CD4-positive, CD25-positive, alpha-beta regulatory T cell (primary cell): ENCODE measurements at regions not wholly inside any gene's neighbourhood (a gene's known extent, or its start where the extent isn't known, plus 50 kb on each side); places are given as distances from the start of the nearest gene placed in this dataset.
"Not testable (repeated sequence)": the region's sequence is repeated elsewhere in the genome, so short reads cannot be mapped to it uniquely, and the experiment has no call there.

ENCODE experiments used
- ATAC-seq, 2 donors: fragments of 150-1000 bp; cut with Tn5 transposase; one replicate each; pipeline ENCODE4 v1.10.0; 2021; ENCODE audit warnings: low read depth in 2 of 2, moderate number of reproducible peaks in 2 of 2, moderate library complexity in 1 of 2
- DNase-seq, 3 donors: peaks; one replicate each; pipeline versions ENCODE4 v3.0.0 to v3.0.0-alpha.2; 2012 to 2022; ENCODE audit warnings: mixed read lengths in 1 of 3
- H3K27ac ChIP-seq: one replicate; pipeline ENCODE4 v1.7.0; 2013; ENCODE audit warnings: mild to moderate bottlenecking, low read length; ENCODE audit not compliant: insufficient read depth, poor library complexity, severe bottlenecking
- H3K27me3 ChIP-seq: one replicate; pipeline ENCODE4 v1.7.0; 2013; ENCODE audit warnings: low read length; ENCODE audit not compliant: control insufficient read depth, insufficient read depth
- H3K36me3 ChIP-seq: one replicate; pipeline ENCODE4 v1.7.0; 2013; ENCODE audit warnings: mild to moderate bottlenecking, low read length, moderate library complexity; ENCODE audit not compliant: control insufficient read depth, insufficient read depth
- H3K4me1 ChIP-seq: 2 replicates; pipeline ENCODE4 v1.7.0; 2013; ENCODE audit warnings: mild to moderate bottlenecking, low read length; ENCODE audit not compliant: insufficient read depth, control insufficient read depth, poor library complexity, severe bottlenecking
- H3K4me3 ChIP-seq: one replicate; pipeline ENCODE4 v1.7.0; 2013; ENCODE audit warnings: low read depth, mild to moderate bottlenecking, low read length, moderate library complexity
- H3K9me3 ChIP-seq, 2 experiments: 1 replicate in 1 of 2; 2 replicates in 1 of 2; pipeline ENCODE4 v1.7.0; 2013; ENCODE audit warnings: low read length in 2 of 2, mild to moderate bottlenecking in 1 of 2, moderate library complexity in 1 of 2; ENCODE audit not compliant: control insufficient read depth in 2 of 2
- H3K27ac Mint-ChIP-seq, 3 donors: one replicate each; pipeline ENCODE4 v1.8.0; 2020 to 2022; ENCODE audit warnings: mild to moderate bottlenecking in 3 of 3, mixed read lengths in 3 of 3, moderate library complexity in 2 of 3
- H3K27me3 Mint-ChIP-seq: one replicate; pipeline ENCODE4 v1.8.0; 2022; ENCODE audit warnings: mild to moderate bottlenecking, mixed read lengths
- H3K36me3 Mint-ChIP-seq: one replicate; pipeline ENCODE4 v1.8.0; 2020; ENCODE audit warnings: mixed read lengths
- H3K4me1 Mint-ChIP-seq, 4 donors: one replicate each; pipeline ENCODE4 v1.8.0; 2020 to 2022; ENCODE audit warnings: mixed read lengths in 4 of 4, mild to moderate bottlenecking in 1 of 4
- H3K4me3 Mint-ChIP-seq, 4 donors: one replicate each; pipeline ENCODE4 v1.8.0; 2020 to 2022; ENCODE audit warnings: mild to moderate bottlenecking in 4 of 4, mixed read lengths in 4 of 4, moderate library complexity in 3 of 4
- H3K9me3 Mint-ChIP-seq, 7 donors: one replicate each; pipeline ENCODE4 v1.8.0; 2020 to 2022; ENCODE audit warnings: mixed read lengths in 7 of 7, mild to moderate bottlenecking in 3 of 7, moderate library complexity in 2 of 7

- Mint-ChIP-seq H3K4me3 (no peak overlapping the region), H3K27ac (no peak overlapping the region), H3K27me3 (no peaks in the 10 kb centered on the region), H3K9me3 (peaks cover 0 to 2% (median 0%) of the 10 kb centered on the region in 7 donors), H3K4me1 (no peaks in the 10 kb centered on the region), H3K36me3 (no peaks in the 10 kb centered on the region)
- H3K4me1 ChIP-seq: no peaks in the 10 kb centered on the region
- no peak overlapping the region for H3K27ac ChIP-seq
- no peak overlapping the region for H3K4me3 ChIP-seq
- DNase-seq (no peak), ATAC-seq (no peak)
- H3K9me3 ChIP-seq: no peaks in the 10 kb centered on the region
- no peaks in the 10 kb centered on the region for H3K36me3 ChIP-seq
- H3K27me3 ChIP-seq: no peaks in the 10 kb centered on the region
These were observed 112.5 kb upstream of the EMCN start for GRCh38 chr4:100630341-100630740.

DNA sequence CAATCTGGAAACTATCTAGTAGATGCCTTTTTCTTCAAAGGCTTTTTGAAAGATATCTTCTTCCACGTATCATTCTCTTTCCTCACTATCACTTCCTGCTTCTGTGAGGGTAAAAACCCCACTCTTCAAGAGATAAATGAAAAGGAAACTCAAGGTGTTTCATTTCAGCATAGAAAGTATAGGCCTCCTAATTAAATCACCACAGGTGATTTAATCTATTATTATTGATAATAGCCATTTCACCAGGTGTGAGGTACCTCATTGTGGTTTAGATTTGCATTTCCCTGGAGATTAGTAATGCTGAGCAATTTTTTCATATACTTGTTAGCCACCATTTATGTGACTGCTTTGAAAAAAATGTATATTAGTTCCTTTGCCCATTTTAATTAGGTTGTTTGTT, 92.0 kb upstream of the EMCN start:
- Histone ChIP-seq H3K27ac (no peak overlapping the region), H3K27me3 (no peaks in the 10 kb centered on the region), H3K4me1 (no peaks in the 10 kb centered on the region), H3K9me3 (no peaks in the 10 kb centered on the region), H3K36me3 (no peaks in the 10 kb centered on the region), H3K4me3 (no peak overlapping the region)
- DNase-seq (no peak), ATAC-seq (no peak)
- Mint-ChIP-seq H3K4me3 (no peak overlapping the region), H3K27ac (no peak overlapping the region), H3K9me3 (peaks cover 0 to 3% (median 0%) of the 10 kb centered on the region in 7 donors), H3K27me3 (no peaks in the 10 kb centered on the region), H3K36me3 (no peaks in the 10 kb centered on the region), H3K4me1 (peaks cover 0 to 4% (median 0%) of the 10 kb centered on the region in 4 donors)

GRCh38 chr4:100608651-100609050, 90.8 kb upstream of the EMCN start:
- H3K27ac ChIP-seq, H3K27ac Mint-ChIP-seq, H3K4me1 Mint-ChIP-seq, H3K27me3 Mint-ChIP-seq, DNase-seq, H3K4me3 ChIP-seq, H3K9me3 Mint-ChIP-seq, H3K36me3 Mint-ChIP-seq, H3K4me1 ChIP-seq, H3K36me3 ChIP-seq, H3K9me3 ChIP-seq, ATAC-seq, H3K27me3 ChIP-seq, H3K4me3 Mint-ChIP-seq: not testable (repeated sequence)

DNA sequence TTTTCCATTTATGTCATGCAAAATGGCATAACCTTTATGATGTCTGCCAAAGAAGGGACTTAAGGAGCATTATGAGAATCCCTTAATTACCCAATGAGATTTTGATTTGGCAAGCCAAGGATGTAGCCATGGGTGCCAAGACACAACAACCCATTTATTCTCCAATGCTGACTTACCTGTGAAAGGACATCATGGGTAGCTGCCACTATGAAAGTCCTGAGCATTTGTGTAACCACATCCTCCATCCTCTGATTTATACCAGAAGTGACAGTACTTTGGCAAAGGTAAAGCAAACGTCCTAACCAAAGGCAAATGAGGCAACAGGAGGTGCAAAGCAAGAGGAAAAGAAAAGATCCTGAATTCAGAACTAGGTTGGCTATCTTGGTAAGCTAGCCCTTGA, 87.3 kb upstream of the EMCN start:
- Histone ChIP-seq H3K36me3 (no peaks in the 10 kb centered on the region), H3K4me1 (no peaks in the 10 kb centered on the region), H3K4me3 (no peak overlapping the region), H3K9me3 (no peaks in the 10 kb centered on the region), H3K27me3 (no peaks in the 10 kb centered on the region), H3K27ac (no peak overlapping the region)
- Mint-ChIP-seq H3K4me1 (peaks cover 0 to 1% (median 0%) of the 10 kb centered on the region in 4 donors), H3K27ac (no peak overlapping the region), H3K27me3 (no peaks in the 10 kb centered on the region), H3K36me3 (no peaks in the 10 kb centered on the region), H3K9me3 (peaks cover 0 to 3% (median 0%) of the 10 kb centered on the region in 7 donors), H3K4me3 (no peak overlapping the region)
- ATAC-seq (no peak), DNase-seq (no peak)

DNA sequence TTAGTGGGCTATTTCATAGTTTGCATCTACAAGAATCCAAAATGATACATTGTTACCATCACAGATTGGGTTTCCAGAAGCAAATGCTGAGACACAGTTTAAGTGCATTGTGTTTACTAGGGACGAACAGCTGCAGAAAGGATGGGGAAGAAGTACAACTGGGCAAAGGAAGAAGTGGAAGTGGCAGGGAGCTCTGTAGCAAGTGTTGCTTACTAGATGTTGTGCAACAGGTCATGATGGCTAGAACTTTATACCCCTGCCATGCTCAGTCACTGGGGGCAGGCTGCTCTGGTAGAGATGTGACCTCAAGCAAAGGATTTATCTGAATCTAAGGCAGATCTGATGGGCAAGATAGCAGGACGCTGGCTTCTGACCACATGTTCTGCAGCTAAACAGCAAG, 76.1 kb upstream of the EMCN start:
- Mint-ChIP-seq H3K27ac (no peak overlapping the region), H3K9me3 (peaks cover 0 to 1% (median 0%) of the 10 kb centered on the region in 7 donors), H3K36me3 (no peaks in the 10 kb centered on the region), H3K27me3 (peaks cover 4% of the 10 kb centered on the region), H3K4me3 (no peak overlapping the region), H3K4me1 (no peaks in the 10 kb centered on the region)
- ATAC-seq (no peak), DNase-seq (no peak)
- Histone ChIP-seq H3K36me3 (no peaks in the 10 kb centered on the region), H3K27ac (no peak overlapping the region), H3K4me3 (no peak overlapping the region), H3K9me3 (no peaks in the 10 kb centered on the region), H3K4me1 (no peaks in the 10 kb centered on the region), H3K27me3 (peaks cover 1% of the 10 kb centered on the region)

GRCh38 chr4:100591161-100591876, 73.5 kb upstream of the EMCN start:
- no peaks in the 10 kb centered on the region for H3K36me3 Mint-ChIP-seq
- H3K36me3 ChIP-seq: no peaks in the 10 kb centered on the region
- H3K27ac Mint-ChIP-seq: no peak overlapping the region
- no peaks in the 10 kb centered on the region for H3K4me1 ChIP-seq
- DNase-seq (no peak), ATAC-seq (no peak)
- H3K27me3 ChIP-seq: peaks cover 1% of the 10 kb centered on the region
- peaks cover 0 to 2% (median 0%) of the 10 kb centered on the region in 4 donors for H3K4me1 Mint-ChIP-seq
- H3K4me3 ChIP-seq: no peak overlapping the region
- H3K9me3 Mint-ChIP-seq: peaks cover 0 to 2% (median 0%) of the 10 kb centered on the region in 7 donors
- no peaks in the 10 kb centered on the region for H3K27me3 Mint-ChIP-seq
- no peaks in the 10 kb centered on the region for H3K9me3 ChIP-seq
- no peak overlapping the region for H3K27ac ChIP-seq
- H3K4me3 Mint-ChIP-seq: no peak overlapping the region

- Mint-ChIP-seq H3K4me1 (peaks cover 0 to 2% (median 0%) of the 10 kb centered on the region in 4 donors), H3K9me3 (peaks cover 0 to 2% (median 0%) of the 10 kb centered on the region in 7 donors), H3K4me3 (no peak overlapping the region), H3K27ac (no peak overlapping the region), H3K27me3 (no peaks in the 10 kb centered on the region), H3K36me3 (no peaks in the 10 kb centered on the region)
- no peak for DNase-seq
- H3K27ac ChIP-seq: no peak overlapping the region
- H3K36me3 ChIP-seq: no peaks in the 10 kb centered on the region
- no peak overlapping the region for H3K4me3 ChIP-seq
- H3K9me3 ChIP-seq: no peaks in the 10 kb centered on the region
- ATAC-seq: no peak
- H3K27me3 ChIP-seq: peaks cover 1% of the 10 kb centered on the region
- no peaks in the 10 kb centered on the region for H3K4me1 ChIP-seq
These were observed 72.5 kb upstream of the EMCN start for GRCh38 chr4:100590325-100590724.

GRCh38 chr4:100588076-100588475, 70.3 kb upstream of the EMCN start:
- Histone ChIP-seq H3K36me3 (no peaks in the 10 kb centered on the region), H3K4me1 (no peaks in the 10 kb centered on the region), H3K4me3 (no peak overlapping the region), H3K27ac (no peak overlapping the region), H3K9me3 (no peaks in the 10 kb centered on the region), H3K27me3 (peaks cover 1% of the 10 kb centered on the region)
- ATAC-seq (no peak), DNase-seq (no peak)
- H3K27ac Mint-ChIP-seq: no peak overlapping the region
- H3K27me3 Mint-ChIP-seq: no peaks in the 10 kb centered on the region
- peaks cover 0 to 2% (median 0%) of the 10 kb centered on the region in 7 donors for H3K9me3 Mint-ChIP-seq
- H3K36me3 Mint-ChIP-seq: no peaks in the 10 kb centered on the region
- H3K4me1 Mint-ChIP-seq: peaks cover 0 to 2% (median 0%) of the 10 kb centered on the region in 4 donors
- no peak overlapping the region for H3K4me3 Mint-ChIP-seq
